ENCODE measurements at regions not wholly inside any gene's neighbourhood (a gene's known extent, or its start where the extent isn't known, plus 50 kb on each side); places are given as distances from the start of the nearest gene placed in this dataset.
"Not testable (repeated sequence)": the region's sequence is repeated elsewhere in the genome, so short reads cannot be mapped to it uniquely, and the experiment has no call there.

GRCh38 chr7:27457603-27458565 is 204.8 kb downstream of the HIBADH start:
- Mint-ChIP-seq H3K4me3 (peak overlapping the region; percentile 26), H3K27me3 (ENCODE audit: low read depth) (peaks cover 17% of the 10 kb centered on the region)
- CTCF ChIA-PET, result not testable (repeated sequence)

GRCh38 chr7:27459021-27459730 is 203.5 kb downstream of the HIBADH start:
- Mint-ChIP-seq H3K36me3 (ENCODE audit: low read depth) (no peaks in the 10 kb centered on the region), H3K4me1 (ENCODE audit: low read depth) (no peaks in the 10 kb centered on the region), H3K9me3 (no peaks in the 10 kb centered on the region), H3K4me3 (no peak overlapping the region), H3K27me3 (ENCODE audit: low read depth) (peaks cover 20% of the 10 kb centered on the region), H3K27ac (no peak overlapping the region)
- no peak for DNase-seq
- intact Hi-C loops (cut with micrococcal nuclease), result no loop called here
- CTCF ChIA-PET, result no interaction called here

More at GRCh38 chr7:27457603-27458565, 204.8 kb downstream of the HIBADH start:
- intact Hi-C loops (cut with micrococcal nuclease); DNase-seq; H3K9me3 Mint-ChIP-seq; H3K4me1 Mint-ChIP-seq (ENCODE audit: low read depth); H3K36me3 Mint-ChIP-seq (ENCODE audit: low read depth); H3K27ac Mint-ChIP-seq: not testable (repeated sequence)

GRCh38 chr7:27459731-27460053 is 203.0 kb downstream of the HIBADH start:
- intact Hi-C loops (cut with micrococcal nuclease), result no loop called here
- no peak for DNase-seq
- Mint-ChIP-seq H3K4me1 (ENCODE audit: low read depth) (no peaks in the 10 kb centered on the region), H3K4me3 (no peak overlapping the region), H3K36me3 (ENCODE audit: low read depth) (no peaks in the 10 kb centered on the region), H3K9me3 (no peaks in the 10 kb centered on the region), H3K27me3 (ENCODE audit: low read depth) (peaks cover 20% of the 10 kb centered on the region), H3K27ac (no peak overlapping the region)
- CTCF ChIA-PET, result no interaction called here

GRCh38 chr7:27462575-27463270 is 200.0 kb downstream of the HIBADH start:
- no peaks in the 10 kb centered on the region for H3K4me1 Mint-ChIP-seq (ENCODE audit: low read depth)
- H3K27me3 Mint-ChIP-seq (ENCODE audit: low read depth), result peaks cover 28% of the 10 kb centered on the region
- no peak overlapping the region for H3K27ac Mint-ChIP-seq
- intact Hi-C loops (cut with micrococcal nuclease), result no loop called here
- CTCF ChIA-PET, result no interaction called here
- no peaks in the 10 kb centered on the region for H3K36me3 Mint-ChIP-seq (ENCODE audit: low read depth)
- no peak for DNase-seq
- H3K9me3 Mint-ChIP-seq, result no peaks in the 10 kb centered on the region
- H3K4me3 Mint-ChIP-seq, result no peak overlapping the region

- Mint-ChIP-seq H3K27me3 (ENCODE audit: low read depth) (peaks cover 21% of the 10 kb centered on the region), H3K9me3 (no peaks in the 10 kb centered on the region)
- DNase-seq, result no peak
Observed at GRCh38 chr7:27464970-27465369, 197.7 kb downstream of the HIBADH start.

GRCh38 chr7:27466703-27467102 is 196.0 kb downstream of the HIBADH start:
- intact Hi-C loops (cut with micrococcal nuclease), result no loop called here
- Mint-ChIP-seq H3K4me1 (ENCODE audit: low read depth) (no peaks in the 10 kb centered on the region), H3K36me3 (ENCODE audit: low read depth) (no peaks in the 10 kb centered on the region), H3K27ac (no peak overlapping the region), H3K27me3 (ENCODE audit: low read depth) (peaks cover 18% of the 10 kb centered on the region), H3K9me3 (no peaks in the 10 kb centered on the region), H3K4me3 (no peak overlapping the region)
- CTCF ChIA-PET, result no interaction called here
- no peak for DNase-seq

More at GRCh38 chr7:27464970-27465369, 197.7 kb downstream of the HIBADH start:
- H3K4me3 Mint-ChIP-seq, result no peak overlapping the region
- H3K4me1 Mint-ChIP-seq (ENCODE audit: low read depth), result no peaks in the 10 kb centered on the region
- H3K36me3 Mint-ChIP-seq (ENCODE audit: low read depth), result no peaks in the 10 kb centered on the region
- no peak overlapping the region for H3K27ac Mint-ChIP-seq
- intact Hi-C loops (cut with micrococcal nuclease), result no loop called here
- CTCF ChIA-PET, result no interaction called here

GRCh38 chr7:27472043-27472442 is 190.6 kb downstream of the HIBADH start:
- Mint-ChIP-seq H3K4me1 (ENCODE audit: low read depth) (no peaks in the 10 kb centered on the region), H3K9me3 (no peaks in the 10 kb centered on the region), H3K36me3 (ENCODE audit: low read depth) (no peaks in the 10 kb centered on the region), H3K4me3 (no peak overlapping the region), H3K27me3 (ENCODE audit: low read depth) (peaks cover 5% of the 10 kb centered on the region), H3K27ac (no peak overlapping the region)
- no peak for DNase-seq
- intact Hi-C loops (cut with micrococcal nuclease), result no loop called here
- CTCF ChIA-PET, result interaction anchor here (0.7 kb wide), 1 partner anchor 133 kb away, joined by 3 read pairs; no protein-coding TSS in a partner anchor
